HG03558 (cell line): ENCODE measurements at regions not wholly inside any gene's neighbourhood (a gene's known extent, or its start where the extent isn't known, plus 50 kb on each side); places are given as distances from the start of the nearest gene placed in this dataset.
"Not testable (repeated sequence)": the region's sequence is repeated elsewhere in the genome, so short reads cannot be mapped to it uniquely, and the experiment has no call there.

ENCODE experiments used
- ATAC-seq: cut with Tn5 transposase; IDR thresholded peaks from one replicate; pipeline ENCODE4 v1.9.1; 2021; ENCODE audit warnings: moderate number of reproducible peaks; ENCODE audit not compliant: unreplicated experiment; ENCODE audit errors: extremely low read depth

DNA sequence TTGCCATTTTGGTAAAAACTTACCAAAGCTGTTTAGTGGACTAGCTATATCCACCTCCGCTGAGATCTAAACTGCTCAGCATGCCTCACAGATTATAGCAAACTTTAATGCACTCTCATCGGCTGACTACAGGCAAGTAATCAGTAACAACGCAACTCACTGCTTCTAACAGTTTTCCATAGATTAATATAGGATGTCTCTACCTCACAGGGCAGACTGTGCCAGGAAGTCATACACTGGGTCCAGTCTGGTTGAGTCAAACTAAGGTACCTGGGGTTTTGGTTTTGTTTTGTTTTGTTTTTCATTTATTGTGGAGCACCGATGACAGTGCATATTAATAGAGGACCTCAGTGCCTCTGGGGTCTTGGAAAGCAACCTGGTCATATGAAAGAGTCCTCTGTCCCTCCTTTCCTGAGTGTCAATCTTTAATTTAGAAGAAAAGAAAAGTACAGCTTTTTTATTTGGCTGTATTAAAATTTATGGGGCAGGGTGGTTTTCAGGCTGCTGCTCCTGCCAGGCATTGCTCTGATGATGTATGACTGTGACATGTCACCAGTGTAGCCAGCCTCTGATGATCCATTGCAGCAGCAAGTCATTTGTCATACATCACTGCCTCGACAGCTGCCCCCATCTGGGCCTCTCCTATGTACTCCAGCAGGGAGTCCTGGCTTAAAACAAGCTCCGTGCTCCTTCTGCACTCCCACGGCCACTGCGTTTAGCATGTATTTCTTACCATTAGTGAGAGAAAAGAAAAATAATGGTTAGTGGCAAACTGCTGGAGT is 854.1 kb downstream of the KCNJ2 start:
- ATAC-seq: no peak

DNA sequence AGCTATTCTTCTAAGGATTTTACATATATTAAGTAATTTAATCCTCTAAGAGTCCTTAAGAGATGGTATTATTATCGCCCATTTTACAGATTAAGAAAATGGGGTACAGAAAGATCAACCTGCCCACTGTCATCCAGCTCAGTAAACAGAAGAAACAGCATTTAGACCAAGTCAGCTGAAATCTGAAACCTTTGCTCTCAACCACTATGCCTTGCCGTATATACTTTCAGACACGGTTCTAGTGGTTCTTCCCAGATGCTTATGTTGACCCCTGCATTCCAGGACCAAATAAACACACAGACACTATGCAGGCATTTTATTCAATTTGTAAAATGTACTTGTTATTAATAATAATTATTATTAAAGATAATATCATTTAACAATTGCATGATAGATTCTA is 854.8 kb downstream of the KCNJ2 start:
- no peak for ATAC-seq

DNA sequence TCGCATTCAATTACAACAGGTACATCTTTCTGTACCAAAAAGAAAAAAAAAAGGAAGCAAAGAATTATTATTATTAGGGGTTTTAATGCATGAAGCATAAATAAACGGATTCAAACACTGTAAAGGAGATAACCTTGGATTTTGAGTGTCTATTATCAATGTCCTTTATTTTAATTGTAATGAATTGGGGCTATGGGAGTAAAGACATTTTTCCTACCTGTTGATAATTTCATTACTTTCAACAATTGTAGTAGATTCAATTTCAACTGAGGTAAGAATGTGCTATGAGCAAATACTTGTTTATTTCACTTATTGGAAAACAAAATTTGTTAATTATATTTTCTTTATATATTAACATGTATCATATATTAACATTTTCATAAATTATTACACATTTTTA is 855.6 kb downstream of the KCNJ2 start:
- ATAC-seq: no peak

DNA sequence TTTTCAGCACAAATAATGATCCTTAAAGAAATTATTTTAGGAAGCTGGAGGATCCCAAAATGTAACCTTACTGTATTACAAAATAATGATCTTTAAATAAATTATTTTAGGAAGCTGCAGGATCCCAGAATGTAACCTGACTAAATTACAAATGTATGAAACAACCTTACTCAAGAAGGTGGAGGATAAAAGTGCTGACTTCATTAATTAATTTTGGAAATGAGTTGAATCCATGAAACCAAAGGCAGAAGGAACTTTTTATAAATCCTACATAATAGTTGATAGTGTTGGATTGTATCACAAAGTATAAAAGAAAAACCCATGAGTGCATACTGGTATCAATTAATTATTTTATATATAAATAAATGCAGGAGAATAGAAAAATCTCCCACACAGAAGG is 859.9 kb downstream of the KCNJ2 start:
- no peak for ATAC-seq

DNA sequence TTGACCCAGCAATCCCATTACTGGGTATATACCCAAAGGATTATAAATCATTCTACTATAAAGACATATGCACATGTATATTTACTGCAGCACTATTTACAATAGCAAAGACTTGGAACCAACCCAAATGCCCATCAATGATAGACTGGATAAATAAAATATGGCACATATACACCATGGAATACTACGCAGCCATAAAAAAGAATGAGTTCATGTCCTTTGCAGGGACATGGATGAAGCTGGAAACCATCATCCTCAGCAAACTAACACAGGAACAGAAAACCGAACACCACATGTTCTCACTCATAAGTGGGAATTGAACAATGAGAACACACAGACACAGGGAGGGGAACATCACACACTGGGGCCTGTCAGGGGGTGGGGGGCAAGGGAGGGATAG is 862.0 kb downstream of the KCNJ2 start:
- not testable (repeated sequence) for ATAC-seq

DNA sequence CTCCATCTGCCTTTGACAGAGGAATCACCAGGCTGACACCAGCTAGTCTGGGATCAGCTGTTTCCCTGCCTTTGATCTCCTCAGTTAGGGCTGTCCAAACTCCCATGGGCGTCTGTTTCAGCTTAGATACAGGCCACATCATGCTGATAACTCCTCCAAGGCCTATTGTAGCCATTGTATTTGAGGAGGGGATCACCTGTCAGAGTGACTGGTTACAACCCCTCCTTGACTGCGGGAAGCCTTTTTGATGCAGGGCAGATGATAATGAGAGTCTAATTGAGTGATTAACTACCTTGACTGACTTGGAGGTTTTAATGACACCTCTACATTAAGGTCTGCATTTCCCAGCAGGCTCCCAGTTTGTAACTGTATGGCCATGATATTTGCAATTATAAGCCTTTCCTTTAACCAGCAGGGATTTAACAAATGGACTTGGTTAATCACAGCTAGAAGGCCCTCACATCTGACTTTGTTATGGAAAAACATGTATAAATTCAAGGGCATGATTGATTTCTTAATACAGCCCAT is 863.5 kb downstream of the KCNJ2 start:
- no peak for ATAC-seq

DNA sequence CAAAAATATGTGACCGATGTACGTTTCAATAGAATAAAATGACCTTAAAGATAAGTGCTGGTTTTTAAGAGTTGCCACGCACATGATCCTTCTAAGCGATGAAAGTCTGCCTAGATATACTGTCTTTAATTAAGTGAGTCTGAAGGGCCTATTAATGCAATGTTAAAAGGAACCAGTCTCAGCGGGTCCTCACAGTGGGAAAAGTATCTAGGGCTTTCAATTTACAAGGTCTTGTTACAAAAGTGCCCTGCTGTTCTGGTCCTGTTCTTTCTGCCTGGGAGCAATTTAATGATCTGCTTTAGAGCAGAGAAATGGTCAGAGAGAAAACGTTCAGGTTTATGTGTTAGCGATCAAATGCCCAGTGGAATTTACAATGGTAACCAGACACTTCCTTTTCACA is 864.0 kb downstream of the KCNJ2 start:
- ATAC-seq: no peak

DNA sequence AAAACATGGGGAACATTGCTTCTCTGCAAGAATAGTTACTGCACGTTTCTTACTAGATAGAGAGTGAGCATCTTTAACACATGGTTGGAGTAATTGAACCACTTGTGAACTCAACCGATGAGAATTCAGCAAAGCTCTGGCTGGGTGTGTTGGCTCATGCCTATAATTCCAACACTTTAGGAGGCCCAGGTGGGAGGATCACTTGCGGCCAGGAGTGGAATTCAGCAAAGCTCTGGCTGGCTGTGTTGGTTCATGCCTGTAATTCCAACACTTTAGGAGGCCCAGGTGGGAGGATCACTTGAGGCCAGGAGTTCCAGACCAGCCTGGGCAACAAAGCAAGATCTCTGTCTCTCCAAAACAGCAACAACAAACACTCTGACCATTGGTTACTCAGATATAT is 865.9 kb downstream of the KCNJ2 start:
- ATAC-seq: no peak

DNA sequence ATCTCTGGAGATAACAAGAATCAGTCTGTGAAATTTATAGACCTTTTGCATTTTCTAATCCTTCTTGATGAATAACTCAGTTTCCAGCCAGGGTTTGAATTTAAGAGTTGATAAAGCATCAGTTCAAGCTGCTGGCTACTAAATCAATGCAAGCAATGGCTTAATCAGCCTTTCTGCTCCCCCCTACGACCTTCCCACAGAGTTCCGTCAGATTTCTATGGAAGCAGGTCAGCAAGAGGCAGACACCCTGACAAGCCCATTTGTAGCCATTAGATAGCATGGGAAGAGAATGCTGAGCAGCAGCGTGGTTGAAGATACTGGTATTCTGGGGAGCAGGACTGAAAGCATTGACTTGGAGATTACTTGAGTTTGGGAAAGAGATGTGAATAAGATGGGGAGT is 868.1 kb downstream of the KCNJ2 start:
- no peak for ATAC-seq

DNA sequence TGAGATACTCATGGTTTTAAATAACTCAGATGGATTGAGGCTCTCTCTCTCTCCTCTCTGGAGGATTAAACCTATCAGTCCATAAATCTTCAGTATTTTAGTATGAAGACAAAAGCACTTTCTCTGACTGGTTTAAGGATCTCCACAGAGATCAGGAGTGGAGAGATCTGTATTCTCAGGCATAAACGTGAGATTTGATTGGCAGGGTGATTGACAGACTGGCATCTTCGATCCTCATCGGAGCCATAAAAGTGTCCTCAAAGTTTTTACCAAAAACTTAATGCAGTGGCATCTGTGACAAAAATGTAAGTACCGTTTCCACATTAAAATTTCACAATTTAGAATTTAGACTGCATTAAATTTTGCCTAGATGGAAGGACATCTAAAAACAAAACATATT is 870.1 kb downstream of the KCNJ2 start:
- ATAC-seq: no peak

DNA sequence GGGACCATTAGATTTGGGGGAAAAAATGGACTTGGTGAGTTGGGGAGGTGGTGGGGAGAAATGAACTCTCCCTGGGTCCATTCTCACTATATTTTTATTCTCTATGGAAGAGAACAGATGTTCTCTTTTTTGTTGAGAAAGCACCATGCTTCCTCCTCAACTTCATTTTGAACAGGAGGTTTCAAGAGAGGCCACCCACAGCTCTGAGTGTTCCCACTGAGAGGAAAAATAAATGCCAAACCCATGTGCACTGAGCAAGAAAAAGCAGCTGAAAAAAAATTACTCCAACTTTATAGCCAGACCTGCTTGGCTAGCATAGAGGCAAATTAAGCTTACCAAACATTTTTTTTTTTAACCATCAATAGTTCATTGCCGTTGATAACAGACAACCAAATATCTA is 883.6 kb downstream of the KCNJ2 start:
- no peak for ATAC-seq

DNA sequence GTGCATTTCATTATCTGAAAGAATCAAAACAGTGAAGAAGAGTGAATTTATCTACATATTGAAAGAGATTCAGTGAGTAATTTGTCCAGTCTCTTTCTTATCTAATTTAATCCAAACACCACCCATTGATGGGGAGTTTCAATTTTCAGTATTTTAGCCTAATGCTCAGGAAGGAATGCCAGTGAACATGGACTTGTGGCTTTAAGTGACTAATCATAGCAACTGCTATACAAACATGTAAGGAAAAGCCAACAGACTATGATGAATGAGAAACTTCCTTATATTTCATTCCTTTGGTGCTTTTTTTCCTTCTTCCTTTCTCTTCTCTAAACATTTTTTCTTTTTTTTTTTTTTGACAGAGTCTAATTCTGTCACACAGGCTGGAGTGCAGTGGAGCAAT is 885.8 kb downstream of the KCNJ2 start:
- ATAC-seq: no peak

DNA sequence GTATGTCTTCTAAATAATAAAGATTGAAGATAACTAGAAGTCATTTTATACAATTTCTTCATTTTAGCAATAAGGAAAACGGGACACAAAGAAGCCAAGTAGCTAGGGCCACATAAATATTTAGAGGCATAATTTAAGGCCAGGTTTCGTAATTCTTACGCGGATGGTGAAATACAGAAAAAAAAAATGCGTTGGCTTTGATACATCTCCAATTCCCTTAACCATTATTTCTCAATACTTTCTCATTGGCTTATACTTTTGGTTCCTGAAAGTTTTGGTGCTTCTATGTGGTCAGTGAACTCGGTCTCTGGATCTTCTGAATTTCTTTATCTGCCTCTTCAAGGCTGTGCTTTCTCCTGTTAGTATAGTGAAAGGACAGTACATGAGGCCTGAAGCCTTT is 888.1 kb downstream of the KCNJ2 start:
- ATAC-seq: no peak

DNA sequence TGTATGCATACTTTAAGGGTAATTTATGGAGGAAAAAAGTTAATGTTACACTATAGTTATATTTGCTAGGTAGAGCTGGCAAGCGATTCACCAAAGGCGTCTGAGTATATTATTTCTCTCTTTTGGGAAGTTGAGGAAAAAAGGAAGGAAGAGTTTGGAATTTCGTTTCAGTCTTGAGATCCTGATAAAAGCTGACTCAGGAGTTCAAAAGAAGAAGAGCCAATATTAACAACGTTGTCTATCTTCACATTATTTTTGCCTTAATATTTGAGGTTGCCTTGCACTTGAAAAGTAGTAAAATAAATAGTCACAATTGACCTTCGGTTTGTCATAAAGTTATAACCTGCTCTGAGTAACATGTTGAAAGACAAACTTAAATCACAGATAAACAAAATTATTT is 888.6 kb downstream of the KCNJ2 start:
- ATAC-seq: no peak

DNA sequence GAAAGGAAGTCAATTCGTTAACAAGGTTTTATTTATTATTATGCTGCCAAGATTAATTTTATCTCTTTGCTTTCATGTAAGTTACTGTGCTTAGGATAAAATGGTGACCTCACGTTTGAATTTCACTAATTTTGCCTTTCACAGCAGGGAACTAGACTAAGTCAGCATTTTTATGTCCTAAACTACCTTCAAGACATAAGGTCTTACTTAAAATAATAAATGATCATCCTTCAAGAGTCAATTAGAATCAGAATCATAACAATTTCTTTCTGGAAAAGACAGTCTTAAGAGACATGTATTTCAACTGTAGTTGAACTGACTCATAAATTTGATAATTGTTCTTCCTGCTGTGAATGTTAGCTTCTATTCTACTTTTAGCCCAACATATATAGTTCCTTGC is 893.8 kb downstream of the KCNJ2 start:
- no peak for ATAC-seq

DNA sequence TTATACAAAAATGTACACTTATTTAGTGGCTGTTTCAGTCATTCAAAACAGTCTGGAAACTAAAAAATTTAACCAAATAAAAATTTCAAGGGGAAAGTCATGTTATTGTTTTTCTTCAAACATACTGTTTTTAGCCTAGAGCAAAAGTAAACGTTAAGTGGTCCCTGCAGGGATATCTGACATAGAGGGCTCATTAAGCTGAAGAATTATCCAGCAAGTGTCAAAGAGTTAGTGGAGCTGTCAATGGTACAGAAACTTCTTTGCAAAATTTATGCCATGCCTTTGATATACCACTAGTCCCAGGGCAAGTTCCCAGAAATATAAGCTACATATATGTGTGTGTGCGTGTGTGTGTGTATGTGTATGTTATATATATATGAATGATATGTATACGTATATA is 894.2 kb downstream of the KCNJ2 start:
- ATAC-seq: no peak

DNA sequence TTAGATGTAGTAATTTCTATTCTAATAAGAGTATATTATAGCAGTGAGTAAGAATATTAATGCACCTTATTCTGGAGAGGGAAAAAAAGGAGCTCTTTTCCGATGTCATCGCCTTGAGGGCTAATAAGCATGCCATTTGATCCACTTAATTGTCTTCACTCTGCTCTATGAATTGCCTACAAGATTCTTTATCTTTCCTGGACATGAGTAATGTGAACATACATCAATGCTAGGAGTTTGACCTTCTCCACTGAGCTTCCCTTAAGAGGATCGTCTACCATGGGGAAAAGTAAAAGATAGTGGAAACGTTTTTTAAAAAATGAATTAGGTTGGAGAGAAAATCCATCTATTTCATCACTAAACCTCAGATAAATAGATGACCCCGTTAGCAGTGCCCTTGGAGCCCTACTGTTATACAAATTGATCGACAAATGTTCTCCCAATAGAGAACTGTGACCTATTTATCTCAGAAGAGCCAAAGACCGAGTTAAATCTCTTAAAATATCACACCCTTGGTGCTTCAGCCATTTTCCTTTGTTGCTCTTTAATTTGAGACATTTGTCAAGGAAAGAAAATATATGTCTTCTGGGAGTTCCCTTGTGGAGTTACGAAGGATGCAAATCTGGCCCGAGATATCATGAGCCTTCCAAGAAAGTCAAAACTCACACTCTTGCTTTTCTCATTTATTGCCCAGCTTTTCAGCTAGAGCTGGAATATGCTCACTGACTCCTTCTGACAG is 898.5 kb downstream of the KCNJ2 start:
- ATAC-seq: no peak

DNA sequence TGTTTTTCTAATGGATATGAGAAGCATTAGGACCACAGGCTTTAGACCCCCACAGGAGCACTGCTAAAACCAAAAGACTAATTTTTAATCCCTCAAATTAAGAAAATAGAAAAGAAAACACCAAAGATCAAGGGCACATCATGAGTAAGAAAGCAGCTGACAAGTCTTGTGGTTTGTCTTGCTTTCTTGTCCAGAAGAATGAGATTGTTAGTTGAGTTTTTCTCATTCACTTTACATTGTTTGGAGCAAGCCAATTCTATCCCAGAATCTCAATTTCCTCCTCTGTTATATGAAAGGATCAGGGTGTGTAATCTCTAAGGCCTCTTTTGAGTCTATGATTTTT is 899.0 kb downstream of the KCNJ2 start:
- no peak for ATAC-seq

DNA sequence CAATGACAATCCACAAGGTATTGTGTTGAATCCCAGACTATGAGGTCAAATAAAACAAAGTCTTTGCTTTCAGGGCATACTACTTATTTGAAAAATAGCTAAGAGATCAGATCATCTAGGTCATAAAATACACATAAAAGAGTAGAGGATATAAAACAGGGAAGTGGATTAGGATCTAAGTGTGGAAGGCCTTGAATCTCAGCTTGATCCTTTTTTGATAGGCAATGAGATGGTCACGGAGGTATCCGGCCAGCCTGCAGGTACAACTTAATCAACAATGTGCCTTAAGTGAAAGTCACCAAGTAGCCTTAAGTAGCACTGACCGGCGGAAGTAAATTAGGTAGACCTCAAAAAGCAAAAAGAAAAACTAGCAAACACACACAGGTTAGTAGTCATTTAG is 901.7 kb downstream of the KCNJ2 start:
- no peak for ATAC-seq

DNA sequence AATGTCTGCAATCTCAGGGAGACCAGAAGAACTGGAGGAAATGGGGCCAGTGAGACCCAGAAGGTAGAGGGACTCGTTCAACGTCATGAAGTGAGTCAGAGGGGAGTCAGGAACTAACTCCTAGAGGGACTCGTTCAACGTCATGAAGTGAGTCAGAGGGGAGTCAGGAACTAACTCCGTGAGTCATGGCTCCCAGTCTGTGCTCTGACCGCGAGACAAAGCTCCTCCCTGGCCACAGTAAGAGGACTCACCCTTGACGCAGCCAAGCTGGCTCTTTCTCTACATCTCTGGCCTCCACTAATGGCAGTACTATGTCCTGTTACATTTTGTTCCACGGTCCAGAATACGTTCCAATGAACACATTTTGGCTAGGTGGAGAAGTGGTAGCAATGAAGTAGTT is 902.5 kb downstream of the KCNJ2 start:
- ATAC-seq: no peak

DNA sequence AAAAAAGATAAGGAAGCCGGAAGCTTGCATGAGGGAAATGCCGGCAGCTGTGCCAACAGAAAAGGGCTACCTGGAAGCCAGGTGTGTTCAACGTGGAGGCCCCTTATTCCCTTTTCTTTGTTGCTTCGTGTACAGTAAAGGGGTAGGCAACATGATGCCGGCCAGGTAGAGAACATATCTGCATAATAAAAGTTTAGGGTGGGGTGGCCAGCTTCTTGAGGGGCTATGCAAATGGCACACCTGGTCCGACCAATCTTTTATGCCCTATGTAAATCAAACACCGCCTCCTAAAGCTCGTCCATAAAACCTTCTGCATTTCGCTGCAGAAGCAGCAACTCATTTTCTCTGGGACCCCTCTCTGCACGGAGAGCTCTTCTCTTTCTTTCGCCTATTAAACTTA is 911.6 kb downstream of the KCNJ2 start:
- no peak for ATAC-seq

DNA sequence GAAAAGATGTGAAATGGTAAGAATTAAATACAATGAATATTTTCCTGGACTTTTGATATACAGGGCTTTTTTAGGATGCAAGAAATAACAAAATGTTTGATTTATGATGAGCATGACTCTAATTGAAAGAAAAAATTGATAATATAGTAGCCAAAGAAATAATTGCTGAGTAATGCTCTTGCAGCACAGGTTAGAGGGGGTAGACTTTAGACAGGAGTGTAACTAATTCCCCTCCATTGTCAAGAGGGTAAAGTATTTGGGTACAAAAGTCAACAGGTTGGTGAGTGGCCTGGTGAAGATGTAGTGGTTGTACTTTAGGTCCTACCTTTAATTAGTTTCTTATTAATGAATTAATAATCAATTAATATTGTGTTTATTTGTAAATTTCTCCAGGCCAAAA is 912.3 kb downstream of the KCNJ2 start:
- no peak for ATAC-seq
